VCaP (cell line): ENCODE measurements at regions not wholly inside any gene's neighbourhood (a gene's known extent, or its start where the extent isn't known, plus 50 kb on each side); places are given as distances from the start of the nearest gene placed in this dataset.

ENCODE experiments used
- H3K27ac ChIP-seq: fragments of 450-650 bp; 2 replicates; pipeline ENCODE4 v1.5.1; 2017
- CTCF ChIP-seq: fragments of 450-650 bp; conservative IDR thresholded peaks from 2 replicates; pipeline ENCODE4 v1.5.1; 2017; ENCODE audit warnings: mild to moderate bottlenecking, moderate library complexity

- H3K27ac ChIP-seq, result no peak overlapping the region
- no peak for TF ChIP-seq CTCF
Observed at GRCh38 chr4:1459081-1459721, 53.0 kb upstream of the NKX1-1 start.

- no peak for TF ChIP-seq CTCF
- H3K27ac ChIP-seq, result no peak overlapping the region
Observed at GRCh38 chr4:1458581-1458980, 52.3 kb upstream of the NKX1-1 start.
